WTC11 (cell line): ENCODE measurements at regions not wholly inside any gene's neighbourhood (a gene's known extent, or its start where the extent isn't known, plus 50 kb on each side); places are given as distances from the start of the nearest gene placed in this dataset.

Experiments
- ATAC-seq: fragments of 200-7000 bp; cut with Tn5 transposase; 2 replicates; pipeline ENCODE4 v1.10.0; 2021; ENCODE audit warnings: mild to moderate bottlenecking, moderate library complexity
- CTCF ChIA-PET: fragments of 300-600 bp; sonication (Branson Sonifier 250); formaldehyde crosslinking; loops from one replicate; lab custom pipeline; 2021; ENCODE audit warnings: antibody characterized with exemption; lab: Charles Lee
- POLR2A ChIA-PET: fragments of 350-600 bp; sonication (Branson Sonifier 250); formaldehyde crosslinking; loops from one replicate; lab custom pipeline; 2021; ENCODE audit warnings: antibody characterized with exemption; lab: Charles Lee
- DNase-seq: peaks from one replicate; pipeline ENCODE4 v3.0.0; 2021; ENCODE audit warnings: low spot score
- H3K27ac Mint-ChIP-seq: 2 replicates; pipeline ENCODE4 v1.8.0; 2021; ENCODE audit warnings: mixed read lengths
- H3K27me3 Mint-ChIP-seq: 2 replicates; pipeline ENCODE4 v1.8.0; 2021; ENCODE audit warnings: low read depth, mild to moderate bottlenecking, moderate library complexity, mixed read lengths
- H3K36me3 Mint-ChIP-seq: 2 replicates; pipeline ENCODE4 v1.8.0; 2021; ENCODE audit warnings: mixed read lengths
- H3K4me1 Mint-ChIP-seq: 2 replicates; pipeline ENCODE4 v1.8.0; 2022; ENCODE audit warnings: mixed read lengths
- H3K4me3 Mint-ChIP-seq: 2 replicates; pipeline ENCODE4 v1.8.0; 2021; ENCODE audit warnings: mild to moderate bottlenecking, moderate library complexity, mixed read lengths
- H3K9me3 Mint-ChIP-seq: 2 replicates; pipeline ENCODE4 v1.8.0; 2021; ENCODE audit warnings: mixed read lengths
- EMX1 ChIP-seq: fragments of 250-450 bp; sonication (Bioruptor Pico); IDR thresholded peaks from 2 replicates; pipeline ENCODE4 v1.8.0; 2021; ENCODE audit warnings: mild to moderate bottlenecking
- FOXJ3 ChIP-seq: sonication (generic); formaldehyde crosslinking; IDR thresholded peaks from 2 replicates; pipeline ENCODE4 v1.9.0; 2021; ENCODE audit warnings: missing genetic modification reagents, mild to moderate bottlenecking, borderline replicate concordance
- GRHL2 ChIP-seq: fragments of 250-450 bp; sonication (Bioruptor Pico); IDR thresholded peaks from 2 replicates; pipeline ENCODE4 v1.8.0; 2022; ENCODE audit warnings: mild to moderate bottlenecking, moderate library complexity; ENCODE audit not compliant: insufficient replicate concordance, severe bottlenecking
- GTF2I ChIP-seq: fragments of 250-450 bp; sonication (Bioruptor Pico); conservative IDR thresholded peaks from 2 replicates; pipeline ENCODE4 v1.4.0; 2021; ENCODE audit warnings: mild to moderate bottlenecking
- JAZF1 ChIP-seq: fragments of 250-450 bp; sonication (Bioruptor Pico); IDR thresholded peaks from 2 replicates; pipeline ENCODE4 v1.9.0; 2021; ENCODE audit warnings: moderate library complexity, mild to moderate bottlenecking, inconsistent platforms
- MYBL2 ChIP-seq: sonication (generic); formaldehyde crosslinking; IDR thresholded peaks from 2 replicates; pipeline ENCODE4 v1.8.1; 2023; ENCODE audit warnings: mild to moderate bottlenecking, moderate library complexity, missing genetic modification reagents
- PRDM15 ChIP-seq: sonication (generic); formaldehyde crosslinking; IDR thresholded peaks from 2 replicates; pipeline ENCODE4 v1.8.0; 2022; ENCODE audit warnings: missing genetic modification reagents
- RORB ChIP-seq: fragments of 250-450 bp; sonication (Bioruptor Pico); IDR thresholded peaks from 2 replicates; pipeline ENCODE4 v1.9.0; 2021; ENCODE audit warnings: mild to moderate bottlenecking
- SMAD4 ChIP-seq: sonication (generic); formaldehyde crosslinking; IDR thresholded peaks from 2 replicates; pipeline ENCODE4 v1.8.0; 2022; ENCODE audit warnings: mild to moderate bottlenecking, missing genetic modification reagents
- STAT6 ChIP-seq: sonication (generic); formaldehyde crosslinking; conservative IDR thresholded peaks from 2 replicates; pipeline ENCODE4 v1.8.1; 2023; ENCODE audit warnings: mild to moderate bottlenecking, low read depth, missing genetic modification reagents, moderate library complexity
- TCF7 ChIP-seq: sonication (generic); formaldehyde crosslinking; IDR thresholded peaks from 2 replicates; pipeline ENCODE4 v1.8.0; 2022; ENCODE audit warnings: mild to moderate bottlenecking, low read depth, missing genetic modification reagents, moderate library complexity
- TEAD1 ChIP-seq: sonication (generic); formaldehyde crosslinking; IDR thresholded peaks from 2 replicates; pipeline ENCODE4 v1.8.0; 2022; ENCODE audit warnings: mild to moderate bottlenecking, missing genetic modification reagents
- ZMAT4 ChIP-seq: fragments of 250-450 bp; sonication (Bioruptor Pico); IDR thresholded peaks from 2 replicates; pipeline ENCODE4 v1.9.0; 2021; ENCODE audit warnings: mild to moderate bottlenecking
- TF ChIP-seq, protein P1 (sequence below): sonication (generic); formaldehyde crosslinking; IDR thresholded peaks from 2 replicates; pipeline ENCODE4 v1.8.1; 2023; ENCODE audit warnings: mild to moderate bottlenecking, moderate library complexity, missing genetic modification reagents
- TF ChIP-seq, protein P2 (sequence below): sonication (generic); formaldehyde crosslinking; IDR thresholded peaks from 2 replicates; pipeline ENCODE4 v1.8.1; 2022; ENCODE audit warnings: mild to moderate bottlenecking, moderate library complexity, missing genetic modification reagents
- TF ChIP-seq, protein P3 (sequence below): sonication (generic); formaldehyde crosslinking; IDR thresholded peaks from 2 replicates; pipeline ENCODE4 v1.8.1; 2023; ENCODE audit warnings: mild to moderate bottlenecking, missing genetic modification reagents, borderline replicate concordance
- TF ChIP-seq, protein P4 (sequence below): fragments of 250-450 bp; sonication (Bioruptor Pico); IDR thresholded peaks from 2 replicates; pipeline ENCODE4 v1.8.0; 2021; ENCODE audit warnings: mild to moderate bottlenecking

DNA sequence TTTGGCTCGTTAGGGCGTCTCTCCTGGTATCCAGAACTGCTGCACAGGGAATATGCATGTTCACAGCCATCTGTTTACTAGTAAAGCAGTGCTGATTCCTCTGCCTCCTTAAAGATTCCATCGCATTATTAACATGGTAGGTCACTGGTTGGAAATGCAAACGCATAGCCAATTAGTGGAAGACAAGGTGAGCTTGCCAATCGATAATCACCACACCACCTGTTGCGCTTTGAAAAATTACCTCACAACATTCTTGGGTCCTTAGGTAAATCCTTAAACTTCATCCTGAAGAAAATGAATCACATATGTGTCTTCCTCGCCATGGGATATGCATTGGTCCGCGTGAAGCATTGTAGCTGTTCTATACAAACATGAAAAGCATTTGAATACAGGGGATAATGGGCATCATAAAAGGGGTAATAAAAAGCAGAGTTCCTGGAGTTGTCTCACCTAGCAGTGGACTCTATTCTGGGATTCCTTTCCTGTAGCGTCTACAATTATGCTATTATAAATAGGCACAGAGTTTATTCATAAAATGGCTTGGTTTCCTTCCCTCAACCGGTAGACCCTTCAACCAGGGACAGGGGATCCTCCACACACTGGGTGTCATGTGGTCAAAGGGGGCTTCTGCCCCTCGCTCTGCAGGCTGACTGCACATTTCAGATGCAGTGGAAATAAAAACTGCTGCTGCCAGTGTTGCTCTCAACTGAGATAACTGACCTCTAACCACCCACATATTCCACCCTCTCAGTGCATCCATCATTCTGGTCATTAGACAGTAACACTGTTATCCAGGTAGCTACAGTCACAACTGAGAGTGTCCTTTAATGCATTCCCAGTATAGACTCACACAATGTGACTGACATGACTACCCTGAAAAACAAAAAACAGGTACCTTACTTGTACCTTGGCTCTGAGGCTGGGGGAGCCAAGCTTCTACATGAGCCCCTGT, 389.2 kb upstream of the NFE2L3 start:
- H3K4me3 Mint-ChIP-seq, result no peak overlapping the region
- H3K36me3 Mint-ChIP-seq, result peaks cover 2% of the 10 kb centered on the region
- H3K27ac Mint-ChIP-seq, result no peak overlapping the region
- no peak for TF ChIP-seq ZMAT4 (CRISPR knock-in tag)
- no peak for TF ChIP-seq RORB
- no peak for TF ChIP-seq GRHL2 (CRISPR knock-in tag)
- no peak for TF ChIP-seq SMAD4 (CRISPR knock-in tag)
- TF ChIP-seq PRDM15 (CRISPR knock-in tag), result no peak
- TF ChIP-seq, protein P1, sequence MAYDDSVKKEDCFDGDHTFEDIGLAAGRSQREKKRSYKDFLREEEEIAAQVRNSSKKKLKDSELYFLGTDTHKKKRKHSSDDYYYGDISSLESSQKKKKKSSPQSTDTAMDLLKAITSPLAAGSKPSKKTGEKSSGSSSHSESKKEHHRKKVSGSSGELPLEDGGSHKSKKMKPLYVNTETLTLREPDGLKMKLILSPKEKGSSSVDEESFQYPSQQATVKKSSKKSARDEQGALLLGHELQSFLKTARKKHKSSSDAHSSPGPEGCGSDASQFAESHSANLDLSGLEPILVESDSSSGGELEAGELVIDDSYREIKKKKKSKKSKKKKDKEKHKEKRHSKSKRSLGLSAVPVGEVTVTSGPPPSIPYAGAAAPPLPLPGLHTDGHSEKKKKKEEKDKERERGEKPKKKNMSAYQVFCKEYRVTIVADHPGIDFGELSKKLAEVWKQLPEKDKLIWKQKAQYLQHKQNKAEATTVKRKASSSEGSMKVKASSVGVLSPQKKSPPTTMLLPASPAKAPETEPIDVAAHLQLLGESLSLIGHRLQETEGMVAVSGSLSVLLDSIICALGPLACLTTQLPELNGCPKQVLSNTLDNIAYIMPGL (CRISPR knock-in tag), result no peak
- no peak for TF ChIP-seq MYBL2 (CRISPR knock-in tag)
- TF ChIP-seq, protein P2, sequence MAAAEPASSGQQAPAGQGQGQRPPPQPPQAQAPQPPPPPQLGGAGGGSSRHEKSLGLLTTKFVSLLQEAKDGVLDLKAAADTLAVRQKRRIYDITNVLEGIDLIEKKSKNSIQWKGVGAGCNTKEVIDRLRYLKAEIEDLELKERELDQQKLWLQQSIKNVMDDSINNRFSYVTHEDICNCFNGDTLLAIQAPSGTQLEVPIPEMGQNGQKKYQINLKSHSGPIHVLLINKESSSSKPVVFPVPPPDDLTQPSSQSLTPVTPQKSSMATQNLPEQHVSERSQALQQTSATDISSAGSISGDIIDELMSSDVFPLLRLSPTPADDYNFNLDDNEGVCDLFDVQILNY (CRISPR knock-in tag), result no peak
- TF ChIP-seq FOXJ3 (CRISPR knock-in tag), result no peak
- no peak for TF ChIP-seq STAT6 (CRISPR knock-in tag)
- TF ChIP-seq, protein P3, sequence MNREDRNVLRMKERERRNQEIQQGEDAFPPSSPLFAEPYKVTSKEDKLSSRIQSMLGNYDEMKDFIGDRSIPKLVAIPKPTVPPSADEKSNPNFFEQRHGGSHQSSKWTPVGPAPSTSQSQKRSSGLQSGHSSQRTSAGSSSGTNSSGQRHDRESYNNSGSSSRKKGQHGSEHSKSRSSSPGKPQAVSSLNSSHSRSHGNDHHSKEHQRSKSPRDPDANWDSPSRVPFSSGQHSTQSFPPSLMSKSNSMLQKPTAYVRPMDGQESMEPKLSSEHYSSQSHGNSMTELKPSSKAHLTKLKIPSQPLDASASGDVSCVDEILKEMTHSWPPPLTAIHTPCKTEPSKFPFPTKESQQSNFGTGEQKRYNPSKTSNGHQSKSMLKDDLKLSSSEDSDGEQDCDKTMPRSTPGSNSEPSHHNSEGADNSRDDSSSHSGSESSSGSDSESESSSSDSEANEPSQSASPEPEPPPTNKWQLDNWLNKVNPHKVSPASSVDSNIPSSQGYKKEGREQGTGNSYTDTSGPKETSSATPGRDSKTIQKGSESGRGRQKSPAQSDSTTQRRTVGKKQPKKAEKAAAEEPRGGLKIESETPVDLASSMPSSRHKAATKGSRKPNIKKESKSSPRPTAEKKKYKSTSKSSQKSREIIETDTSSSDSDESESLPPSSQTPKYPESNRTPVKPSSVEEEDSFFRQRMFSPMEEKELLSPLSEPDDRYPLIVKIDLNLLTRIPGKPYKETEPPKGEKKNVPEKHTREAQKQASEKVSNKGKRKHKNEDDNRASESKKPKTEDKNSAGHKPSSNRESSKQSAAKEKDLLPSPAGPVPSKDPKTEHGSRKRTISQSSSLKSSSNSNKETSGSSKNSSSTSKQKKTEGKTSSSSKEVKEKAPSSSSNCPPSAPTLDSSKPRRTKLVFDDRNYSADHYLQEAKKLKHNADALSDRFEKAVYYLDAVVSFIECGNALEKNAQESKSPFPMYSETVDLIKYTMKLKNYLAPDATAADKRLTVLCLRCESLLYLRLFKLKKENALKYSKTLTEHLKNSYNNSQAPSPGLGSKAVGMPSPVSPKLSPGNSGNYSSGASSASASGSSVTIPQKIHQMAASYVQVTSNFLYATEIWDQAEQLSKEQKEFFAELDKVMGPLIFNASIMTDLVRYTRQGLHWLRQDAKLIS, result no peak
- TF ChIP-seq EMX1 (CRISPR knock-in tag), result no peak
- TF ChIP-seq GTF2I (CRISPR knock-in tag), result no peak
- TF ChIP-seq TEAD1 (CRISPR knock-in tag), result no peak
- TF ChIP-seq TCF7 (CRISPR knock-in tag), result no peak
- TF ChIP-seq, protein P4, sequence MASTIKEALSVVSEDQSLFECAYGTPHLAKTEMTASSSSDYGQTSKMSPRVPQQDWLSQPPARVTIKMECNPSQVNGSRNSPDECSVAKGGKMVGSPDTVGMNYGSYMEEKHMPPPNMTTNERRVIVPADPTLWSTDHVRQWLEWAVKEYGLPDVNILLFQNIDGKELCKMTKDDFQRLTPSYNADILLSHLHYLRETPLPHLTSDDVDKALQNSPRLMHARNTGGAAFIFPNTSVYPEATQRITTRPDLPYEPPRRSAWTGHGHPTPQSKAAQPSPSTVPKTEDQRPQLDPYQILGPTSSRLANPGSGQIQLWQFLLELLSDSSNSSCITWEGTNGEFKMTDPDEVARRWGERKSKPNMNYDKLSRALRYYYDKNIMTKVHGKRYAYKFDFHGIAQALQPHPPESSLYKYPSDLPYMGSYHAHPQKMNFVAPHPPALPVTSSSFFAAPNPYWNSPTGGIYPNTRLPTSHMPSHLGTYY (CRISPR knock-in tag), result no peak
- TF ChIP-seq JAZF1, result no peak
- H3K27me3 Mint-ChIP-seq, result no peaks in the 10 kb centered on the region; the same call in 1 of the 2 replicates
- no peak for DNase-seq
- peaks cover 7% of the 10 kb centered on the region; the same call in 1 of the 2 replicates for H3K9me3 Mint-ChIP-seq
- ATAC-seq, result no peak
- H3K4me1 Mint-ChIP-seq, result peaks cover 37% of the 10 kb centered on the region
- POLR2A ChIA-PET, result no interaction called here
- CTCF ChIA-PET, result interaction anchor here (0.8 kb wide), 1 partner anchor 89 kb away, joined by 3 read pairs; no protein-coding TSS in a partner anchor
